SK-N-SH (cell line): ENCODE measurements at regions not wholly inside any gene's neighbourhood (a gene's known extent, or its start where the extent isn't known, plus 50 kb on each side); places are given as distances from the start of the nearest gene placed in this dataset.

Source experiments
- POLR2AphosphoS5 ChIP-seq: IDR thresholded peaks from 2 replicates; pipeline ENCODE4 v1.6.1; 2012; ENCODE audit warnings: low read depth, low read length
- RCOR1 ChIP-seq: fragments of 150-350 bp; IDR thresholded peaks from 2 replicates; pipeline ENCODE4 v1.6.1; 2017; ENCODE audit warnings: antibody characterized with exemption, low read length
- SMC3 ChIP-seq: IDR thresholded peaks from 2 replicates; pipeline ENCODE4 v1.6.1; 2012; ENCODE audit warnings: low read depth, low read length, improper control_type of control experiment
- TAF1 ChIP-seq: IDR thresholded peaks from 2 replicates; pipeline ENCODE4 v1.6.1; 2012; ENCODE audit warnings: low read depth, mild to moderate bottlenecking, low read length, moderate library complexity, borderline replicate concordance
- TF ChIP-seq, protein P1 (sequence below): IDR thresholded peaks from 2 replicates; pipeline ENCODE4 v1.4.0; 2012; ENCODE audit warnings: low read depth, borderline replicate concordance
- TF ChIP-seq, protein P2 (sequence below): fragments of 200-600 bp; sonication (generic); IDR thresholded peaks from 2 replicates; pipeline ENCODE4 v1.6.1; 2017; ENCODE audit warnings: antibody characterized with exemption, mild to moderate bottlenecking, moderate library complexity

DNA sequence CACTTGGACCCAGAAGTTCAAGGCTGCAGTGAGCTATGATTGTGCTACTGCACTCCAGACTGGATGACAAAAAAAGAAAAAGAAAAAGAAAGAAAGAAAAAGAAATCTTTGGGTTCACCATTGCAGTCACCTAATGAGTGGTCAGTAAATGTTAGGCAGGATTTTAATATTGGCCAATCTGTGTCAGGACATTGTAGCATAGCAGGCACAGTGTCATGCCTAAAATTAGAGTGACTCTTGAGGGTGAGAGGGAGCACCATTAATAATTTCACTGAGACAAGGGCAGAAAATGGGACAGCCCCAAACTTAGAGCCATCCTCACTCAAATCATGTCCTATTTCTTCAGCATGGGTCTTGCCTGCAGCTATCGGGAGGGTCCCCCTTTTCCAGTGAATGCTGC, 221.6 kb upstream of the NRP1 start:
- TF ChIP-seq POLR2AphosphoS5: no peak
- TF ChIP-seq TAF1: no peak
- TF ChIP-seq, protein P1, sequence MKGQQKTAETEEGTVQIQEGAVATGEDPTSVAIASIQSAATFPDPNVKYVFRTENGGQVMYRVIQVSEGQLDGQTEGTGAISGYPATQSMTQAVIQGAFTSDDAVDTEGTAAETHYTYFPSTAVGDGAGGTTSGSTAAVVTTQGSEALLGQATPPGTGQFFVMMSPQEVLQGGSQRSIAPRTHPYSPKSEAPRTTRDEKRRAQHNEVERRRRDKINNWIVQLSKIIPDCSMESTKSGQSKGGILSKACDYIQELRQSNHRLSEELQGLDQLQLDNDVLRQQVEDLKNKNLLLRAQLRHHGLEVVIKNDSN: no peak
- no peak for TF ChIP-seq SMC3
- no peak for TF ChIP-seq RCOR1
- TF ChIP-seq, protein P2, sequence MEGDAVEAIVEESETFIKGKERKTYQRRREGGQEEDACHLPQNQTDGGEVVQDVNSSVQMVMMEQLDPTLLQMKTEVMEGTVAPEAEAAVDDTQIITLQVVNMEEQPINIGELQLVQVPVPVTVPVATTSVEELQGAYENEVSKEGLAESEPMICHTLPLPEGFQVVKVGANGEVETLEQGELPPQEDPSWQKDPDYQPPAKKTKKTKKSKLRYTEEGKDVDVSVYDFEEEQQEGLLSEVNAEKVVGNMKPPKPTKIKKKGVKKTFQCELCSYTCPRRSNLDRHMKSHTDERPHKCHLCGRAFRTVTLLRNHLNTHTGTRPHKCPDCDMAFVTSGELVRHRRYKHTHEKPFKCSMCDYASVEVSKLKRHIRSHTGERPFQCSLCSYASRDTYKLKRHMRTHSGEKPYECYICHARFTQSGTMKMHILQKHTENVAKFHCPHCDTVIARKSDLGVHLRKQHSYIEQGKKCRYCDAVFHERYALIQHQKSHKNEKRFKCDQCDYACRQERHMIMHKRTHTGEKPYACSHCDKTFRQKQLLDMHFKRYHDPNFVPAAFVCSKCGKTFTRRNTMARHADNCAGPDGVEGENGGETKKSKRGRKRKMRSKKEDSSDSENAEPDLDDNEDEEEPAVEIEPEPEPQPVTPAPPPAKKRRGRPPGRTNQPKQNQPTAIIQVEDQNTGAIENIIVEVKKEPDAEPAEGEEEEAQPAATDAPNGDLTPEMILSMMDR: no peak
